Endodermal cell (in vitro differentiated cells): ENCODE measurements at regions not wholly inside any gene's neighbourhood (a gene's known extent, or its start where the extent isn't known, plus 50 kb on each side); places are given as distances from the start of the nearest gene placed in this dataset.

Source experiments
- DNase-seq: peaks from one replicate; pipeline ENCODE4 v3.0.0-alpha.2; 2017
- H3K27ac ChIP-seq: 2 replicates; pipeline ENCODE4 v1.5.1; 2013; ENCODE audit warnings: mild to moderate bottlenecking, low read depth, low read length, moderate library complexity
- H3K27me3 ChIP-seq: 2 replicates; pipeline ENCODE4 v1.6.1; 2013; ENCODE audit warnings: mild to moderate bottlenecking, low read length, moderate library complexity; ENCODE audit not compliant: insufficient read depth, control insufficient read depth, poor library complexity, severe bottlenecking
- H3K36me3 ChIP-seq: 2 replicates; pipeline ENCODE4 v1.7.0; 2013; ENCODE audit warnings: mild to moderate bottlenecking, low read length, moderate library complexity; ENCODE audit not compliant: control insufficient read depth, insufficient read depth
- H3K4me1 ChIP-seq: one replicate; pipeline ENCODE4 v1.7.0; 2013; ENCODE audit warnings: low read length; ENCODE audit not compliant: control insufficient read depth, insufficient read depth
- H3K4me3 ChIP-seq: 2 replicates; pipeline ENCODE4 v1.5.1; 2013; ENCODE audit warnings: mild to moderate bottlenecking, low read length, moderate library complexity
- H3K9ac ChIP-seq: 2 replicates; pipeline ENCODE4 v1.6.1; 2013; ENCODE audit warnings: mild to moderate bottlenecking, low read length, moderate library complexity; ENCODE audit not compliant: poor library complexity, severe bottlenecking; ENCODE audit errors: extremely low read depth
- H3K9me3 ChIP-seq: 2 replicates; pipeline ENCODE4 v1.6.1; 2013; ENCODE audit warnings: mild to moderate bottlenecking, low read length, moderate library complexity; ENCODE audit not compliant: control insufficient read depth
- H3K27ac Mint-ChIP-seq: 2 replicates; pipeline ENCODE4 v1.8.0; 2020; ENCODE audit warnings: mixed read lengths
- H3K27me3 Mint-ChIP-seq: 2 replicates; pipeline ENCODE4 v1.8.0; 2021; ENCODE audit warnings: mild to moderate bottlenecking, mixed read lengths; ENCODE audit not compliant: insufficient read depth
- H3K36me3 Mint-ChIP-seq: 2 replicates; pipeline ENCODE4 v1.8.0; 2020; ENCODE audit warnings: low read depth, mixed read lengths
- H3K4me1 Mint-ChIP-seq: 2 replicates; pipeline ENCODE4 v1.8.0; 2020; ENCODE audit warnings: mixed read lengths
- H3K4me3 Mint-ChIP-seq: 2 replicates; pipeline ENCODE4 v1.8.0; 2020; ENCODE audit warnings: mild to moderate bottlenecking, moderate library complexity, mixed read lengths
- H3K9me3 Mint-ChIP-seq: 2 replicates; pipeline ENCODE4 v1.8.0; 2020; ENCODE audit warnings: mild to moderate bottlenecking, mixed read lengths
- CTCF ChIP-seq: fragments of 200-600 bp; sonication (generic); conservative IDR thresholded peaks from 2 replicates; pipeline ENCODE4 v1.5.0; 2021; ENCODE audit warnings: antibody characterized with exemption, mild to moderate bottlenecking
- WGBS, 2 experiments: methylation state at CpG; one replicate each; pipeline versions ENCODE4 v1.1.5 to v1.1.7; 2013; ENCODE audit warnings: missing lambda C conversion rate in 2 of 2, mixed read lengths in 1 of 2; ENCODE audit not compliant: insufficient coverage in 1 of 2, insufficient read length in 1 of 2; 5-methylcytosine and 5-hydroxymethylcytosine counted together

- no peak overlapping the region for H3K27ac Mint-ChIP-seq
- WGBS, 2 experiments, result 86 to 89% methylated on average over 3 to 6 of the region's 6 CpGs
- H3K36me3 Mint-ChIP-seq, result no peaks in the 10 kb centered on the region
- no peaks in the 10 kb centered on the region for H3K4me1 ChIP-seq
- H3K9me3 ChIP-seq, result no peaks in the 10 kb centered on the region
- H3K4me3 ChIP-seq, result no peak overlapping the region
- no peak for TF ChIP-seq CTCF
- H3K9me3 Mint-ChIP-seq, result no peaks in the 10 kb centered on the region
- H3K4me1 Mint-ChIP-seq, result peaks cover 22% of the 10 kb centered on the region
- peaks cover 69% of the 10 kb centered on the region for H3K27me3 ChIP-seq
- no peak overlapping the region for H3K27ac ChIP-seq
- H3K27me3 Mint-ChIP-seq, result peaks cover 64% of the 10 kb centered on the region
- no peaks in the 10 kb centered on the region for H3K36me3 ChIP-seq
- no peak for DNase-seq
- no peak overlapping the region for H3K9ac ChIP-seq
- no peak overlapping the region for H3K4me3 Mint-ChIP-seq
Measured at GRCh38 chr14:75361041-75361440, 66.8 kb upstream of the JDP2 start.

- no peak for DNase-seq
- Mint-ChIP-seq H3K4me1 (peaks cover 22% of the 10 kb centered on the region), H3K4me3 (no peak overlapping the region), H3K27ac (no peak overlapping the region), H3K36me3 (no peaks in the 10 kb centered on the region), H3K27me3 (peaks cover 70% of the 10 kb centered on the region), H3K9me3 (no peaks in the 10 kb centered on the region)
- 87 to 100% methylated on average over 2 to 7 of the region's 7 CpGs for WGBS, 2 experiments
- H3K4me1 ChIP-seq, result no peaks in the 10 kb centered on the region
- no peak overlapping the region for H3K9ac ChIP-seq
- TF ChIP-seq CTCF, result no peak
- H3K4me3 ChIP-seq, result no peak overlapping the region
- H3K27ac ChIP-seq, result no peak overlapping the region
- peaks cover 77% of the 10 kb centered on the region for H3K27me3 ChIP-seq
- H3K9me3 ChIP-seq, result no peaks in the 10 kb centered on the region
- H3K36me3 ChIP-seq, result no peaks in the 10 kb centered on the region
Measured at GRCh38 chr14:75361751-75362433, 65.9 kb upstream of the JDP2 start.

GRCh38 chr14:75363130-75363529 is 64.7 kb upstream of the JDP2 start:
- Histone ChIP-seq H3K9me3 (peaks cover 2% of the 10 kb centered on the region), H3K9ac (no peak overlapping the region), H3K36me3 (no peaks in the 10 kb centered on the region), H3K4me1 (no peaks in the 10 kb centered on the region), H3K4me3 (no peak overlapping the region), H3K27ac (no peak overlapping the region), H3K27me3 (peaks cover 90% of the 10 kb centered on the region)
- 91 to 93% methylated on average over 5 of the region's 5 CpGs for WGBS, 2 experiments
- no peaks in the 10 kb centered on the region for H3K36me3 Mint-ChIP-seq
- no peak for TF ChIP-seq CTCF
- no peak overlapping the region for H3K27ac Mint-ChIP-seq
- peaks cover 82% of the 10 kb centered on the region for H3K27me3 Mint-ChIP-seq
- DNase-seq, result peak; percentile 16
- H3K4me3 Mint-ChIP-seq, result no peak overlapping the region
- H3K4me1 Mint-ChIP-seq, result peaks cover 22% of the 10 kb centered on the region
- no peaks in the 10 kb centered on the region for H3K9me3 Mint-ChIP-seq
